ENCODE measurements at regions not wholly inside any gene's neighbourhood (a gene's known extent, or its start where the extent isn't known, plus 50 kb on each side); places are given as distances from the start of the nearest gene placed in this dataset.

DNA sequence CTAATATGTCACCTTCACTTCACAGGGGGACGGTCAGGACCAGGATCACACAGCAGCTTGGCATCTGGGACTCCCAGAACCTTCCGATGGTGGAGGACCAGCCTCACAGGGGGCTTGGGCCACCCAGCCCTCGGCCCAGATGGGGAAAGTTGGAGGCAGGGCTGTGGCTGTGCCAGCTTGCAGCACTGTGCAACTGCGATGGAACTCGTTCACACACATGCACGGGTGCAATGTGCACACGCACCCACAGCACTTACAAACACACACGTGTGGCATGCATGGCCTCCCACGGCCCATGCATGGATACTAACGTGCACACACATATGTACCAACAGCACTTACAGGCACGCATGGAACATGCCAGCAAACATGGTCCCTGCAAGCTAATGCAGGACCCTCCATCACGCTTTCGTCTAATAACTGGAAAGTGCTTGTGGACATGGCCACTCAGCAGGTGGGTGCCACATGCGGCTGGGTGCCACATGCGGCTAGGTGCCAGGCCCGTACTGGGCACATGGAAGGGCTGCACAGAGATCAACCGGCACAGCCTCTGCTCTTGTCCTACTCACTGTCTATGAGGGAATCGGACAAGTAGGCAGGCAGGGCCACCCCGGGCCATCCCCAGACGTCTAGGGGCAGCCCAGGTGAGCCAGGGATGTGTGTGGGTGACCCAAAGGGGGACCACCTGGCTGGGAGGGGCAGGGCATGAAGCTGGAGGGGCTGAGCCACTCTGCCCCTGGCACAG lies 63.2 kb downstream of the ADRA2C start:
- TF ChIP-seq, protein P1, sequence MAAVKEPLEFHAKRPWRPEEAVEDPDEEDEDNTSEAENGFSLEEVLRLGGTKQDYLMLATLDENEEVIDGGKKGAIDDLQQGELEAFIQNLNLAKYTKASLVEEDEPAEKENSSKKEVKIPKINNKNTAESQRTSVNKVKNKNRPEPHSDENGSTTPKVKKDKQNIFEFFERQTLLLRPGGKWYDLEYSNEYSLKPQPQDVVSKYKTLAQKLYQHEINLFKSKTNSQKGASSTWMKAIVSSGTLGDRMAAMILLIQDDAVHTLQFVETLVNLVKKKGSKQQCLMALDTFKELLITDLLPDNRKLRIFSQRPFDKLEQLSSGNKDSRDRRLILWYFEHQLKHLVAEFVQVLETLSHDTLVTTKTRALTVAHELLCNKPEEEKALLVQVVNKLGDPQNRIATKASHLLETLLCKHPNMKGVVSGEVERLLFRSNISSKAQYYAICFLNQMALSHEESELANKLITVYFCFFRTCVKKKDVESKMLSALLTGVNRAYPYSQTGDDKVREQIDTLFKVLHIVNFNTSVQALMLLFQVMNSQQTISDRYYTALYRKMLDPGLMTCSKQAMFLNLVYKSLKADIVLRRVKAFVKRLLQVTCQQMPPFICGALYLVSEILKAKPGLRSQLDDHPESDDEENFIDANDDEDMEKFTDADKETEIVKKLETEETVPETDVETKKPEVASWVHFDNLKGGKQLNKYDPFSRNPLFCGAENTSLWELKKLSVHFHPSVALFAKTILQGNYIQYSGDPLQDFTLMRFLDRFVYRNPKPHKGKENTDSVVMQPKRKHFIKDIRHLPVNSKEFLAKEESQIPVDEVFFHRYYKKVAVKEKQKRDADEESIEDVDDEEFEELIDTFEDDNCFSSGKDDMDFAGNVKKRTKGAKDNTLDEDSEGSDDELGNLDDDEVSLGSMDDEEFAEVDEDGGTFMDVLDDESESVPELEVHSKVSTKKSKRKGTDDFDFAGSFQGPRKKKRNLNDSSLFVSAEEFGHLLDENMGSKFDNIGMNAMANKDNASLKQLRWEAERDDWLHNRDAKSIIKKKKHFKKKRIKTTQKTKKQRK (IDR thresholded peaks at IDR 0.05; ENCODE audit: low read depth, low read length): no peak
- TF ChIP-seq KDM1A (IDR thresholded peaks at IDR 0.05; ENCODE audit: borderline replicate concordance): no peak
- TF ChIP-seq NBN (IDR thresholded peaks at IDR 0.05): no peak
- no peak for TF ChIP-seq RAD21 (IDR thresholded peaks at IDR 0.05; ENCODE audit: insufficient read depth, low read depth, low read length)
- no peak for TF ChIP-seq TAF1 (IDR thresholded peaks at IDR 0.05; ENCODE audit: borderline replicate concordance, low read depth, low read length)
- TF ChIP-seq PAX5 (IDR thresholded peaks at IDR 0.05; ENCODE audit: borderline replicate concordance, low read depth, low read length): no peak
- no peak for TF ChIP-seq ZNF217 (IDR thresholded peaks at IDR 0.05)
- TF ChIP-seq ESRRA (IDR thresholded peaks at IDR 0.05; ENCODE audit: low read length): no peak
- TF ChIP-seq, protein P2, sequence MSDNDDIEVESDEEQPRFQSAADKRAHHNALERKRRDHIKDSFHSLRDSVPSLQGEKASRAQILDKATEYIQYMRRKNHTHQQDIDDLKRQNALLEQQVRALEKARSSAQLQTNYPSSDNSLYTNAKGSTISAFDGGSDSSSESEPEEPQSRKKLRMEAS (IDR thresholded peaks at IDR 0.05; ENCODE audit: low read depth, low read length): no peak
- TF ChIP-seq MYC (IDR thresholded peaks at IDR 0.05; ENCODE audit: insufficient read depth, insufficient read length, insufficient replicate concordance, low read length, severe bottlenecking): no peak
- TF ChIP-seq, protein P3, sequence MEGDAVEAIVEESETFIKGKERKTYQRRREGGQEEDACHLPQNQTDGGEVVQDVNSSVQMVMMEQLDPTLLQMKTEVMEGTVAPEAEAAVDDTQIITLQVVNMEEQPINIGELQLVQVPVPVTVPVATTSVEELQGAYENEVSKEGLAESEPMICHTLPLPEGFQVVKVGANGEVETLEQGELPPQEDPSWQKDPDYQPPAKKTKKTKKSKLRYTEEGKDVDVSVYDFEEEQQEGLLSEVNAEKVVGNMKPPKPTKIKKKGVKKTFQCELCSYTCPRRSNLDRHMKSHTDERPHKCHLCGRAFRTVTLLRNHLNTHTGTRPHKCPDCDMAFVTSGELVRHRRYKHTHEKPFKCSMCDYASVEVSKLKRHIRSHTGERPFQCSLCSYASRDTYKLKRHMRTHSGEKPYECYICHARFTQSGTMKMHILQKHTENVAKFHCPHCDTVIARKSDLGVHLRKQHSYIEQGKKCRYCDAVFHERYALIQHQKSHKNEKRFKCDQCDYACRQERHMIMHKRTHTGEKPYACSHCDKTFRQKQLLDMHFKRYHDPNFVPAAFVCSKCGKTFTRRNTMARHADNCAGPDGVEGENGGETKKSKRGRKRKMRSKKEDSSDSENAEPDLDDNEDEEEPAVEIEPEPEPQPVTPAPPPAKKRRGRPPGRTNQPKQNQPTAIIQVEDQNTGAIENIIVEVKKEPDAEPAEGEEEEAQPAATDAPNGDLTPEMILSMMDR (IDR thresholded peaks at IDR 0.05 in 2 of 3, conservative IDR thresholded peaks at IDR 0.05 in 1 of 3; ENCODE audit: control insufficient read depth in 2 of 3, extremely low read depth in 1 of 3, insufficient read depth in 1 of 3, low read depth in 3 of 3, low read length in 3 of 3): no peak

Data from GM12878 (cell line).